GM18502 (cell line): ENCODE measurements at regions not wholly inside any gene's neighbourhood (a gene's known extent, or its start where the extent isn't known, plus 50 kb on each side); places are given as distances from the start of the nearest gene placed in this dataset.
"Not testable (repeated sequence)": the region's sequence is repeated elsewhere in the genome, so short reads cannot be mapped to it uniquely, and the experiment has no call there.

ENCODE experiments used
- ATAC-seq: cut with Tn5 transposase; IDR thresholded peaks from one replicate; pipeline ENCODE4 v1.9.1; 2021; ENCODE audit warnings: mild to moderate bottlenecking; ENCODE audit not compliant: unreplicated experiment, poor library complexity

- no peak for ATAC-seq
These were observed 99.3 kb upstream of the CTBP2 start for GRCh38 chr10:125259651-125260050.

- no peak for ATAC-seq
These were observed 98.3 kb upstream of the CTBP2 start for GRCh38 chr10:125258676-125259075.

- ATAC-seq: no peak
These were observed 97.3 kb upstream of the CTBP2 start for GRCh38 chr10:125257521-125258108.

GRCh38 chr10:125256026-125256425, 95.7 kb upstream of the CTBP2 start:
- no peak for ATAC-seq

GRCh38 chr10:125252937-125253336, 92.6 kb upstream of the CTBP2 start:
- no peak for ATAC-seq

- ATAC-seq: not testable (repeated sequence)
These were observed 90.5 kb upstream of the CTBP2 start for GRCh38 chr10:125250834-125251233.

- ATAC-seq: no peak
These were observed 89.6 kb upstream of the CTBP2 start for GRCh38 chr10:125249948-125250347.

- ATAC-seq: no peak
These were observed 88.1 kb upstream of the CTBP2 start for GRCh38 chr10:125248489-125248888.

GRCh38 chr10:125247576-125247975, 87.2 kb upstream of the CTBP2 start:
- ATAC-seq: no peak

- ATAC-seq: no peak
These were observed 83.3 kb upstream of the CTBP2 start for GRCh38 chr10:125243532-125244253.

- ATAC-seq: no peak
These were observed 78.3 kb upstream of the CTBP2 start for GRCh38 chr10:125238682-125239081.

- no peak for ATAC-seq
These were observed 75.7 kb upstream of the CTBP2 start for GRCh38 chr10:125236091-125236490.

GRCh38 chr10:125235093-125236069, 75.0 kb upstream of the CTBP2 start:
- ATAC-seq: no peak

GRCh38 chr10:125234576-125234975, 74.2 kb upstream of the CTBP2 start:
- not testable (repeated sequence) for ATAC-seq

- ATAC-seq: no peak
These were observed 73.4 kb upstream of the CTBP2 start for GRCh38 chr10:125233726-125234125.

- no peak for ATAC-seq
These were observed 72.5 kb upstream of the CTBP2 start for GRCh38 chr10:125232841-125233240.

- no peak for ATAC-seq
These were observed 71.6 kb upstream of the CTBP2 start for GRCh38 chr10:125231813-125232475.

GRCh38 chr10:125231116-125231812, 70.9 kb upstream of the CTBP2 start:
- no peak for ATAC-seq

GRCh38 chr10:125230251-125230650, 69.9 kb upstream of the CTBP2 start:
- ATAC-seq: no peak
